ENCODE measurements at regions not wholly inside any gene's neighbourhood (a gene's known extent, or its start where the extent isn't known, plus 50 kb on each side); places are given as distances from the start of the nearest gene placed in this dataset.
"Not testable (repeated sequence)": the region's sequence is repeated elsewhere in the genome, so short reads cannot be mapped to it uniquely, and the experiment has no call there.

GRCh38 chr13:86920961-86921360, 750.2 kb upstream of the SLITRK5 start:
- Histone ChIP-seq H3K36me3 (no peaks in the 10 kb centered on the region), H3K9me3 (no peaks in the 10 kb centered on the region), H3K27ac (no peak overlapping the region), H3K4me3 (no peak overlapping the region), H3K4me1 (replicated peaks) (no peaks in the 10 kb centered on the region), H3K27me3 (replicated peaks; ENCODE audit: insufficient read depth) (no peaks in the 10 kb centered on the region)
- no peak for DNase-seq (ENCODE audit: low spot score)
- WGBS: 84% methylated on average over 1 of the region's 1 CpG
- intact Hi-C loops (cut with DNase I): no loop called here
- TF ChIP-seq POLR2AphosphoS5 (IDR thresholded peaks at IDR 0.05): no peak
- TF ChIP-seq POLR2A (IDR thresholded peaks at IDR 0.05): no peak
- TF ChIP-seq, protein P1, sequence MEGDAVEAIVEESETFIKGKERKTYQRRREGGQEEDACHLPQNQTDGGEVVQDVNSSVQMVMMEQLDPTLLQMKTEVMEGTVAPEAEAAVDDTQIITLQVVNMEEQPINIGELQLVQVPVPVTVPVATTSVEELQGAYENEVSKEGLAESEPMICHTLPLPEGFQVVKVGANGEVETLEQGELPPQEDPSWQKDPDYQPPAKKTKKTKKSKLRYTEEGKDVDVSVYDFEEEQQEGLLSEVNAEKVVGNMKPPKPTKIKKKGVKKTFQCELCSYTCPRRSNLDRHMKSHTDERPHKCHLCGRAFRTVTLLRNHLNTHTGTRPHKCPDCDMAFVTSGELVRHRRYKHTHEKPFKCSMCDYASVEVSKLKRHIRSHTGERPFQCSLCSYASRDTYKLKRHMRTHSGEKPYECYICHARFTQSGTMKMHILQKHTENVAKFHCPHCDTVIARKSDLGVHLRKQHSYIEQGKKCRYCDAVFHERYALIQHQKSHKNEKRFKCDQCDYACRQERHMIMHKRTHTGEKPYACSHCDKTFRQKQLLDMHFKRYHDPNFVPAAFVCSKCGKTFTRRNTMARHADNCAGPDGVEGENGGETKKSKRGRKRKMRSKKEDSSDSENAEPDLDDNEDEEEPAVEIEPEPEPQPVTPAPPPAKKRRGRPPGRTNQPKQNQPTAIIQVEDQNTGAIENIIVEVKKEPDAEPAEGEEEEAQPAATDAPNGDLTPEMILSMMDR (IDR thresholded peaks at IDR 0.05): no peak

DNA sequence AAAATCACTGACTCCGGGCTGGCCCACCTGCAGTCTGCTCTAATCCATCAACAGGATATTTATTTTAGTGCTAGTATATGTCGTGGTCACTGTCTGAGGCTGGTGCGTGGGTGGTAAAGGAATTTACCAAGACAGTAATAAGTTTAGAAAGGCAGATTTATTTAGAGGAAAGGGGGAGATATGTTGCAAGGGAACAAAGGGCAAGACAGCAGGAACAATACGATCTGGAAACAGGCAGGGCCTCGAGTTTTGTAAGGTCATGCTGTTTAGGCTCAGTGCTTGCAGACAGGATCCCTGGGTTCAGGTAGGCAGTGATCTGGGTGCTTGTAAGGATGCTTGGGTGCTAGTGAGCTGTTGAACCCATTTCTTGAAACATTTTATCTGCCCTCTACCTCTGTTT, 748.2 kb upstream of the SLITRK5 start:
- TF ChIP-seq POLR2AphosphoS5 (IDR thresholded peaks at IDR 0.05): no peak
- TF ChIP-seq, protein P1 (IDR thresholded peaks at IDR 0.05): no peak
- TF ChIP-seq POLR2A (IDR thresholded peaks at IDR 0.05): no peak
- intact Hi-C loops (cut with DNase I): no loop called here
- no peaks in the 10 kb centered on the region for H3K4me1 ChIP-seq (replicated peaks)
- no peaks in the 10 kb centered on the region for H3K36me3 ChIP-seq
- H3K27me3 ChIP-seq (replicated peaks; ENCODE audit: insufficient read depth): no peaks in the 10 kb centered on the region
- H3K27ac ChIP-seq: no peak overlapping the region
- WGBS: 15% methylated on average over 5 of the region's 5 CpGs
- H3K4me3 ChIP-seq: no peak overlapping the region
- DNase-seq (ENCODE audit: low spot score): no peak
- H3K9me3 ChIP-seq: no peaks in the 10 kb centered on the region

GRCh38 chr13:86926916-86927315, 744.3 kb upstream of the SLITRK5 start:
- H3K36me3 ChIP-seq; DNase-seq (ENCODE audit: low spot score); H3K27ac ChIP-seq; H3K9me3 ChIP-seq; H3K27me3 ChIP-seq (replicated peaks; ENCODE audit: insufficient read depth); H3K4me3 ChIP-seq; intact Hi-C loops (cut with DNase I); H3K4me1 ChIP-seq (replicated peaks): not testable (repeated sequence)
- WGBS: 91% methylated on average over 3 of the region's 3 CpGs

DNA sequence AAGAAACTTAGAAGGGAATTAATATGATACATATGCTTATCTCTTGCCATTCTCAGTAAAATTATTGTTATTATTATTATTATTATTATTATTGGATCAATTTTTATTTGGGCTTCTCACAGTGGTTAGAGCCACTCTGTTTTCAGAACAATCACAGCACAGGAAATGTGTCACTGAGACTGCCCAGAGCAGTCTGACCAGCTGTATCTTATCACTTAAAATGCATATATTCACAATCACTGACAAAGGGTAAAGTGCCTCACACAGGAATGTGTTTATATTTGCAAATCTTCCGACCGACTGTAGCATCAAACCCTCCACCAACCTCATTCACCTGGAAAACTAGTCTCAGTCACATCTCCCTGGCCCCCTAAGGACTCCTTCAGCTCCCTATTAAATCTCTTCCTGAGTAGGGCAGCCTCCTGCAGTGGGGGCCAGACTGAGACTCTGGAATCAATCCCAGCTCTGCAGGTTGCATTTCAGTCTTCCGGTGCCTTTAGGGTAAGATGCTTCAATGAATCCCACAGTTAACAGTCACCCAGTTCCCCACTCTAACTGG, 738.3 kb upstream of the SLITRK5 start:
- Histone ChIP-seq H3K4me1 (replicated peaks) (no peaks in the 10 kb centered on the region), H3K27me3 (replicated peaks; ENCODE audit: insufficient read depth) (no peaks in the 10 kb centered on the region), H3K9me3 (no peaks in the 10 kb centered on the region), H3K36me3 (no peaks in the 10 kb centered on the region), H3K27ac (no peak overlapping the region), H3K4me3 (no peak overlapping the region)
- DNase-seq (ENCODE audit: low spot score): no peak
- WGBS: 26% methylated on average over 3 of the region's 3 CpGs
- TF ChIP-seq POLR2A (IDR thresholded peaks at IDR 0.05): no peak
- intact Hi-C loops (cut with DNase I): no loop called here

DNA sequence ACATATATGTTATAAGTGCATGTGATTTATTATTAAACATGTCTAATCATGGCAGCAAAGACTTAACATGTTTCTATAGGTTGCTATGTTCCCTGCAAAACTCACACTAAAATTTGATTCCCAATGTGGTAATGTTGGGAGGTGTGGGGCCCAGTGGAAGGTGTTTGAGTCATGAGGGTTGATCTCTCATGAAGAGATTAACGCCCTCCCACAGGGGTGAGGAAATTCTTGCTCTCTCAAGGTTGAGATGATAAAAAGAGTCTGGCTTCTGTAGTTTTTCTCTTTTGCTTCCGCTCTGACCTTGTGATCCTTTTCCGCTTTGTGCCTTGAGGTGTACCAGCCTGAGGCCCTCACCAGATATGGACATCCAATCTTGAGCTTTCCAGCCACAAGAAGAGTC, 737.5 kb upstream of the SLITRK5 start:
- H3K27me3 ChIP-seq (replicated peaks; ENCODE audit: insufficient read depth): no peaks in the 10 kb centered on the region
- H3K27ac ChIP-seq: no peak overlapping the region
- no peaks in the 10 kb centered on the region for H3K4me1 ChIP-seq (replicated peaks)
- DNase-seq (ENCODE audit: low spot score): no peak
- H3K4me3 ChIP-seq: no peak overlapping the region
- H3K9me3 ChIP-seq: peaks cover 3% of the 10 kb centered on the region
- 90% methylated on average over 3 of the region's 3 CpGs for WGBS
- H3K36me3 ChIP-seq: no peaks in the 10 kb centered on the region
- TF ChIP-seq POLR2A (IDR thresholded peaks at IDR 0.05) (no peak), POLR2AphosphoS5 (IDR thresholded peaks at IDR 0.05) (no peak)
- TF ChIP-seq, protein P1 (IDR thresholded peaks at IDR 0.05): no peak
- intact Hi-C loops (cut with DNase I): no loop called here

GRCh38 chr13:86937316-86937715, 733.9 kb upstream of the SLITRK5 start:
- 69% methylated on average over 2 of the region's 2 CpGs for WGBS
- H3K27me3 ChIP-seq (replicated peaks; ENCODE audit: insufficient read depth): no peaks in the 10 kb centered on the region
- H3K9me3 ChIP-seq: peaks cover 3% of the 10 kb centered on the region
- H3K4me1 ChIP-seq (replicated peaks): no peaks in the 10 kb centered on the region
- TF ChIP-seq POLR2AphosphoS5 (IDR thresholded peaks at IDR 0.05) (no peak), POLR2A (IDR thresholded peaks at IDR 0.05) (no peak)
- TF ChIP-seq, protein P1 (IDR thresholded peaks at IDR 0.05): no peak
- H3K4me3 ChIP-seq: no peak overlapping the region
- intact Hi-C loops (cut with DNase I): no loop called here
- no peak overlapping the region for H3K27ac ChIP-seq
- H3K36me3 ChIP-seq: no peaks in the 10 kb centered on the region
- no peak for DNase-seq (ENCODE audit: low spot score)
